ENCODE measurements at regions not wholly inside any gene's neighbourhood (a gene's known extent, or its start where the extent isn't known, plus 50 kb on each side); places are given as distances from the start of the nearest gene placed in this dataset.
"Not testable (repeated sequence)": the region's sequence is repeated elsewhere in the genome, so short reads cannot be mapped to it uniquely, and the experiment has no call there.

GRCh38 chr1:121095014-121095413 is 89.1 kb downstream of the FAM72B start:
- TF ChIP-seq CTCF, POLR2A (IDR thresholded peaks at IDR 0.05): not testable (repeated sequence)
